ENCODE measurements at regions not wholly inside any gene's neighbourhood (a gene's known extent, or its start where the extent isn't known, plus 50 kb on each side); places are given as distances from the start of the nearest gene placed in this dataset.

- no peak for DNase-seq (ENCODE audit: low read depth)
- H3K4me3 ChIP-seq (ENCODE audit: control insufficient read depth, low read depth, low read length) = no peak overlapping the region
- no peak for TF ChIP-seq CTCF (IDR thresholded peaks at IDR 0.05; ENCODE audit: control insufficient read depth, insufficient read depth, low read depth, low read length, missing control alignments)
Measured at GRCh38 chr3:56900801-56901200, 99.1 kb upstream of the ARHGEF3 start.

- no peak for DNase-seq (ENCODE audit: low read depth)
- no peak for TF ChIP-seq CTCF (IDR thresholded peaks at IDR 0.05; ENCODE audit: control insufficient read depth, insufficient read depth, low read depth, low read length, missing control alignments)
- H3K4me3 ChIP-seq (ENCODE audit: control insufficient read depth, low read depth, low read length) = no peak overlapping the region
Measured at GRCh38 chr3:56899851-56900250, 98.1 kb upstream of the ARHGEF3 start.

GRCh38 chr3:56899078-56899477 lies 97.3 kb upstream of the ARHGEF3 start:
- no peak for TF ChIP-seq CTCF (IDR thresholded peaks at IDR 0.05; ENCODE audit: control insufficient read depth, insufficient read depth, low read depth, low read length, missing control alignments)
- no peak overlapping the region for H3K4me3 ChIP-seq (ENCODE audit: control insufficient read depth, low read depth, low read length)
- no peak for DNase-seq (ENCODE audit: low read depth)

GRCh38 chr3:56896357-56896756 lies 94.6 kb upstream of the ARHGEF3 start:
- DNase-seq (ENCODE audit: low read depth) = no peak
- TF ChIP-seq CTCF (IDR thresholded peaks at IDR 0.05; ENCODE audit: control insufficient read depth, insufficient read depth, low read depth, low read length, missing control alignments) = no peak
- no peak overlapping the region for H3K4me3 ChIP-seq (ENCODE audit: control insufficient read depth, low read depth, low read length)

GRCh38 chr3:56894881-56895431 lies 93.2 kb upstream of the ARHGEF3 start:
- peak; percentile 10 for DNase-seq (ENCODE audit: low read depth)
- H3K4me3 ChIP-seq (ENCODE audit: control insufficient read depth, low read depth, low read length) = no peak overlapping the region
- TF ChIP-seq CTCF (IDR thresholded peaks at IDR 0.05; ENCODE audit: control insufficient read depth, insufficient read depth, low read depth, low read length, missing control alignments) = no peak

- peak; percentile 3 for DNase-seq (ENCODE audit: low read depth)
- no peak overlapping the region for H3K4me3 ChIP-seq (ENCODE audit: control insufficient read depth, low read depth, low read length)
- TF ChIP-seq CTCF (IDR thresholded peaks at IDR 0.05; ENCODE audit: control insufficient read depth, insufficient read depth, low read depth, low read length, missing control alignments) = no peak
Measured at GRCh38 chr3:56890448-56891091, 88.8 kb upstream of the ARHGEF3 start.

Data from AG09309 (cell line).